Kidney (tissue), 13 donors: ENCODE measurements at regions not wholly inside any gene's neighbourhood (a gene's known extent, or its start where the extent isn't known, plus 50 kb on each side); places are given as distances from the start of the nearest gene placed in this dataset.

Experiments
- DNase-seq, 5 donors: peaks; one replicate each; pipeline ENCODE4 v3.0.0-alpha.2; 2013 to 2020
- FAIRE-seq: peaks from 2 replicates; lab custom pipeline; 2012; peaks lifted over from hg19 to GRCh38; lab: Jason Lieb, UNC
- H3K27ac ChIP-seq, 2 donors: one replicate each; pipeline ENCODE4 v1.7.0; 2013; ENCODE audit warnings: low read depth in 2 of 2, low read length in 2 of 2, inconsistent platforms in 1 of 2
- H3K27me3 ChIP-seq: one replicate; pipeline ENCODE4 v1.7.1; 2013; ENCODE audit warnings: low read length, inconsistent platforms; ENCODE audit not compliant: control insufficient read depth, insufficient read depth
- H3K36me3 ChIP-seq, 3 donors: one replicate each; pipeline versions ENCODE4 v1.7.0 to v1.7.1; 2013; ENCODE audit warnings: low read length in 3 of 3, control low read depth in 1 of 3, inconsistent platforms in 1 of 3; ENCODE audit not compliant: insufficient read depth in 3 of 3, control insufficient read depth in 2 of 3
- H3K4me1 ChIP-seq, 3 donors: one replicate each; pipeline versions ENCODE4 v1.7.0 to v1.7.1; 2013; ENCODE audit warnings: low read length in 3 of 3, inconsistent platforms in 1 of 3, low read depth in 1 of 3; ENCODE audit not compliant: control insufficient read depth in 2 of 3, insufficient read depth in 2 of 3
- H3K4me3 ChIP-seq, 3 donors: one replicate each; pipeline versions ENCODE4 v1.7.0 to v1.8.1; 2013; ENCODE audit warnings: low read length in 3 of 3, control low read depth in 1 of 3, inconsistent platforms in 1 of 3
- H3K9ac ChIP-seq, 3 donors: one replicate each; pipeline versions ENCODE4 v1.7.0 to v1.7.1; 2013; ENCODE audit warnings: low read length in 3 of 3, control low read depth in 1 of 3, inconsistent platforms in 1 of 3
- H3K9me3 ChIP-seq, 3 donors: one replicate each; pipeline versions ENCODE4 v1.7.0 to v1.7.1; 2013; ENCODE audit warnings: low read length in 3 of 3, control low read depth in 1 of 3, inconsistent platforms in 1 of 3; ENCODE audit not compliant: control insufficient read depth in 2 of 3, insufficient read depth in 1 of 3
- CTCF ChIP-seq: IDR thresholded peaks from 3 replicates; pipeline ENCODE4 v1.5.1; 2012; ENCODE audit warnings: mild to moderate bottlenecking, moderate library complexity, borderline replicate concordance; ENCODE audit not compliant: insufficient read depth; ENCODE audit errors: extremely low read depth
- intact Hi-C: fragments of 100-400 bp; cut with DNase I; formaldehyde crosslinking; loops from one replicate; pipeline ENCODE4 v1.11.1; 2022
- donor health status: control.
- donor health status: control.
- donor health status: control.
- donor health status: control.
- donor health status: control.
- donor health status: DM: yes; HTN: yes; CAD: no.
- donor health status: Normal renal cell carcinoma (clear cell type).

GRCh38 chr15:60195611-60196010, 191.5 kb downstream of the FOXB1 start:
- DNase-seq (no peak), FAIRE-seq (no peak)
- Histone ChIP-seq H3K27me3 (no peaks in the 10 kb centered on the region), H3K4me1 (no peaks in the 10 kb centered on the region), H3K36me3 (no peaks in the 10 kb centered on the region), H3K27ac (no peak overlapping the region), H3K9me3 (no peaks in the 10 kb centered on the region), H3K4me3 (no peak overlapping the region), H3K9ac (no peak overlapping the region)
- intact Hi-C loops: no loop called here
- TF ChIP-seq CTCF: no peak

- no peaks in the 10 kb centered on the region for H3K4me1 ChIP-seq
- H3K27ac ChIP-seq: no peak overlapping the region
- no peak for DNase-seq
- no peak for FAIRE-seq
- no peaks in the 10 kb centered on the region for H3K9me3 ChIP-seq
- H3K27me3 ChIP-seq: no peaks in the 10 kb centered on the region
- intact Hi-C loops: no loop called here
- H3K36me3 ChIP-seq: no peaks in the 10 kb centered on the region
- H3K4me3 ChIP-seq: no peak overlapping the region
- no peak for TF ChIP-seq CTCF
- no peak overlapping the region for H3K9ac ChIP-seq
Measured at GRCh38 chr15:60204131-60204885, 193.5 kb downstream of the ANXA2 start.

GRCh38 chr15:60208709-60209108, 189.1 kb downstream of the ANXA2 start:
- H3K4me1 ChIP-seq: no peaks in the 10 kb centered on the region
- H3K27me3 ChIP-seq: no peaks in the 10 kb centered on the region
- intact Hi-C loops: no loop called here
- FAIRE-seq: no peak
- no peak for DNase-seq
- no peaks in the 10 kb centered on the region for H3K9me3 ChIP-seq
- no peak for TF ChIP-seq CTCF
- H3K9ac ChIP-seq: no peak overlapping the region
- H3K27ac ChIP-seq: no peak overlapping the region
- H3K4me3 ChIP-seq: no peak overlapping the region
- no peaks in the 10 kb centered on the region for H3K36me3 ChIP-seq
